RWPE1 (cell line): ENCODE measurements at regions not wholly inside any gene's neighbourhood (a gene's known extent, or its start where the extent isn't known, plus 50 kb on each side); places are given as distances from the start of the nearest gene placed in this dataset.
"Not testable (repeated sequence)": the region's sequence is repeated elsewhere in the genome, so short reads cannot be mapped to it uniquely, and the experiment has no call there.

ENCODE experiments used
- CTCF ChIA-PET: fragments of 350-600 bp; sonication (Branson Sonifier 250); formaldehyde crosslinking; extraction: SDS; loops from one replicate; lab custom pipeline; 2021; lab: Yijun Ruan, JAX
- POLR2A ChIA-PET: fragments of 400-600 bp; formaldehyde crosslinking; extraction: SDS; loops from one replicate; lab custom pipeline; 2020; ENCODE audit warnings: antibody characterized with exemption; ENCODE audit not compliant: low non-redundant PET; lab: Yijun Ruan, JAX
- DNase-seq: peaks from one replicate; pipeline ENCODE4 v3.0.0; 2012; ENCODE audit warnings: low spot score
- H3K27ac ChIP-seq: fragments of 450-650 bp; 2 replicates; pipeline ENCODE4 v1.5.1; 2017
- TF ChIP-seq, protein P1 (sequence below): fragments of 450-650 bp; conservative IDR thresholded peaks from 2 replicates; pipeline ENCODE4 v1.5.1; 2017; ENCODE audit warnings: low read depth, mild to moderate bottlenecking

- TF ChIP-seq, protein P1, sequence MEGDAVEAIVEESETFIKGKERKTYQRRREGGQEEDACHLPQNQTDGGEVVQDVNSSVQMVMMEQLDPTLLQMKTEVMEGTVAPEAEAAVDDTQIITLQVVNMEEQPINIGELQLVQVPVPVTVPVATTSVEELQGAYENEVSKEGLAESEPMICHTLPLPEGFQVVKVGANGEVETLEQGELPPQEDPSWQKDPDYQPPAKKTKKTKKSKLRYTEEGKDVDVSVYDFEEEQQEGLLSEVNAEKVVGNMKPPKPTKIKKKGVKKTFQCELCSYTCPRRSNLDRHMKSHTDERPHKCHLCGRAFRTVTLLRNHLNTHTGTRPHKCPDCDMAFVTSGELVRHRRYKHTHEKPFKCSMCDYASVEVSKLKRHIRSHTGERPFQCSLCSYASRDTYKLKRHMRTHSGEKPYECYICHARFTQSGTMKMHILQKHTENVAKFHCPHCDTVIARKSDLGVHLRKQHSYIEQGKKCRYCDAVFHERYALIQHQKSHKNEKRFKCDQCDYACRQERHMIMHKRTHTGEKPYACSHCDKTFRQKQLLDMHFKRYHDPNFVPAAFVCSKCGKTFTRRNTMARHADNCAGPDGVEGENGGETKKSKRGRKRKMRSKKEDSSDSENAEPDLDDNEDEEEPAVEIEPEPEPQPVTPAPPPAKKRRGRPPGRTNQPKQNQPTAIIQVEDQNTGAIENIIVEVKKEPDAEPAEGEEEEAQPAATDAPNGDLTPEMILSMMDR: no peak
- no peak for DNase-seq
- CTCF ChIA-PET: no interaction called here
- POLR2A ChIA-PET: no interaction called here
- H3K27ac ChIP-seq: no peak overlapping the region
These were observed 1197.7 kb upstream of the LRRN3 start for GRCh38 chr7:109893231-109893630.

DNA sequence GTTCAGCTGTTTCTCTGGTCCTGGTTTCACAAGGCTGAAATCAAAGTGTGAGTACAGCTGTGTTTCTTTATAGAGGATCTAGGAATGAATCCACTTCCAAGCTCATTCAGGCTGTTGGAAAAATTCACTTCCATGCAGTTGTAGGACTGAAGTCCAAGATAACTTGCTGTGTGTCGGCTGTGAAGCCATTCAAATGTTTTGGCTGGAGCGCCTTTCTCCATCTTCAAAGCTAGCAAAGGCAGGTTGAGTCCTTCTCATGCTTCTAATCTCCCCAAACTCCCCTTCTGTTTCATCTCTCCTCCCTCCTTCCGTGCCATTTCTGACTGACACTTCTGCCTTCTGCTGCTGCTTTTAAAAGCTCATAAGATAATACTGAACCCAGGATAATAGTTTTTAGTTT lies 1195.4 kb upstream of the LRRN3 start:
- no peak overlapping the region for H3K27ac ChIP-seq
- ChIA-PET POLR2A (no interaction called here), CTCF (no interaction called here)
- TF ChIP-seq, protein P1: no peak
- DNase-seq: no peak

DNA sequence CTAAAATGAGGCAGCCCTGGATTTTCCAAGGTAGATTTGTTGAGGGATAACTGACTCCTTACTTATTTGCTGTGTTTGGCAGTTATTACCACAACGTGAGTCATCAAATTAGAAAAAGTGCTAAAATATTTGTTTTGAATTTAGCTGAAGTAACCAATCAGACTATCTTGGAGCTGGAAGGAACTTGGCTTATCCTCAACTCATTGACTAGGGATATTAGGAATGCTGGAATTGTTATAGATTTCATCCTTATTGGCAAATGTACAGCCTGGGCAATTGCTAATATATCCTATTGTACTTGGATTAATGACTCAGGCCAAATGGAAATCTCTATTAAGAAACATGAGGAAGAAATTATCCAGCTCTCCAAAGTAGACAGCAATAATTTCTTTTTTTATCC lies 1189.0 kb upstream of the LRRN3 start:
- no peak overlapping the region for H3K27ac ChIP-seq
- POLR2A ChIA-PET: no interaction called here
- DNase-seq: no peak
- CTCF ChIA-PET: interaction anchor here (0.8 kb wide), 1 partner anchor 62 kb away, joined by 3 read pairs; no protein-coding TSS in a partner anchor
- TF ChIP-seq, protein P1: no peak

- POLR2A ChIA-PET, H3K27ac ChIP-seq, DNase-seq, CTCF ChIA-PET: not testable (repeated sequence)
These were observed 1185.4 kb upstream of the LRRN3 start for GRCh38 chr7:109905368-109906065.

GRCh38 chr7:109915670-109916069 lies 1175.3 kb upstream of the LRRN3 start:
- no peak overlapping the region for H3K27ac ChIP-seq
- ChIA-PET POLR2A (no interaction called here), CTCF (no interaction called here)
- TF ChIP-seq, protein P1: no peak
- DNase-seq: no peak

- no peak for DNase-seq
- ChIA-PET POLR2A (no interaction called here), CTCF (no interaction called here)
- no peak overlapping the region for H3K27ac ChIP-seq
- TF ChIP-seq, protein P1: no peak
These were observed 1164.2 kb upstream of the LRRN3 start for GRCh38 chr7:109926738-109927137.

DNA sequence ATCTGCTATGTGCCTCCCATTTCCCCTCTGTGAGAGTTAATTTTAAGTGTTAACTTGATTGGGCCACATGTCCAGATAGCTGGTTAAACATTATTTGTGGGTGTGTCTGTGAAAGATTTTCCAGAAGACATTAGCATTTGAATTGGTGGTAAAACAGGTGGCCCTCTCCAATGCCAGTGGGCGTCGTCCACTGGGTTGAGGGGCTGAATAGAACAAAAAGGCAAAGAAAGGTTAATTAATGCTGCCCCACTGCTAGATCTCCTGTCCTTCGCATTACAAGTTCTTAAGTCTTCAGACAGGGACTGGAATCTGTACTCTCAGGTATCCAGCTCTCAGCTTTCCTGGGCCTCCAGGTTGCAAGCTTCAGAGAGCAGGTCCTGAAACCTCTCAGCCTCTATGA lies 1160.9 kb upstream of the LRRN3 start:
- no peak for DNase-seq
- no peak overlapping the region for H3K27ac ChIP-seq
- TF ChIP-seq, protein P1: no peak
- ChIA-PET POLR2A (no interaction called here), CTCF (no interaction called here)
